ENCODE measurements at regions not wholly inside any gene's neighbourhood (a gene's known extent, or its start where the extent isn't known, plus 50 kb on each side); places are given as distances from the start of the nearest gene placed in this dataset.

GRCh38 chr12:94832780-94833681 lies 170.5 kb downstream of the NDUFA12 start:
- no peak for TF ChIP-seq CTCF (IDR thresholded peaks at IDR 0.05)
- Histone ChIP-seq H3K9me3 (no peaks in the 10 kb centered on the region), H3K36me3 (ENCODE audit: low read depth) (no peaks in the 10 kb centered on the region), H3K4me1 (ENCODE audit: low read depth) (no peaks in the 10 kb centered on the region), H3K4me3 (no peak overlapping the region)
- no peak for ATAC-seq
- no peak for DNase-seq
- intact Hi-C loops (cut with DNase I, micrococcal nuclease): no loop called here

- TF ChIP-seq CTCF (IDR thresholded peaks at IDR 0.05): no peak
- Histone ChIP-seq H3K36me3 (ENCODE audit: low read depth) (no peaks in the 10 kb centered on the region), H3K9me3 (no peaks in the 10 kb centered on the region), H3K4me1 (ENCODE audit: low read depth) (no peaks in the 10 kb centered on the region), H3K4me3 (no peak overlapping the region)
- intact Hi-C loops (cut with DNase I, micrococcal nuclease): no loop called here
- ATAC-seq (no peak), DNase-seq (no peak)
Observed at GRCh38 chr12:94832105-94832504, 171.4 kb downstream of the NDUFA12 start.

GRCh38 chr12:94831081-94831751 lies 172.3 kb downstream of the NDUFA12 start:
- H3K9me3 ChIP-seq: no peaks in the 10 kb centered on the region
- no peak overlapping the region for H3K4me3 ChIP-seq
- no peak for TF ChIP-seq CTCF (IDR thresholded peaks at IDR 0.05)
- ATAC-seq: peak; percentile 77
- intact Hi-C loops (cut with DNase I, micrococcal nuclease): no loop called here
- DNase-seq: peak in 1 of 3 donors; percentile 37
- H3K36me3 ChIP-seq (ENCODE audit: low read depth): no peaks in the 10 kb centered on the region
- no peaks in the 10 kb centered on the region for H3K4me1 ChIP-seq (ENCODE audit: low read depth)

- no peak for DNase-seq
- H3K4me3 ChIP-seq: no peak overlapping the region
- H3K4me1 ChIP-seq (ENCODE audit: low read depth): no peaks in the 10 kb centered on the region
- intact Hi-C loops (cut with DNase I, micrococcal nuclease): no loop called here
- ATAC-seq: peak; percentile 81
- no peak for TF ChIP-seq CTCF (IDR thresholded peaks at IDR 0.05)
- H3K36me3 ChIP-seq (ENCODE audit: low read depth): no peaks in the 10 kb centered on the region
- no peaks in the 10 kb centered on the region for H3K9me3 ChIP-seq
Observed at GRCh38 chr12:94829552-94829951, 173.9 kb downstream of the NDUFA12 start.

- Histone ChIP-seq H3K4me1 (ENCODE audit: low read depth) (no peaks in the 10 kb centered on the region), H3K36me3 (ENCODE audit: low read depth) (no peaks in the 10 kb centered on the region), H3K9me3 (peaks cover 8% of the 10 kb centered on the region), H3K4me3 (no peak overlapping the region)
- TF ChIP-seq CTCF (IDR thresholded peaks at IDR 0.05): no peak
- no peak for ATAC-seq
- no peak for DNase-seq
- intact Hi-C loops (cut with DNase I, micrococcal nuclease): no loop called here
Observed at GRCh38 chr12:94819011-94819410, 168.7 kb upstream of the TMCC3 start.
